ENCODE measurements at regions not wholly inside any gene's neighbourhood (a gene's known extent, or its start where the extent isn't known, plus 50 kb on each side); places are given as distances from the start of the nearest gene placed in this dataset.

- TF ChIP-seq CTCF (IDR thresholded peaks at IDR 0.05 in 4 of 5, conservative IDR thresholded peaks at IDR 0.05 in 1 of 5) (no peak), POLR2A (IDR thresholded peaks at IDR 0.05) (no peak)
Observed at GRCh38 chr7:125664625-125665024, 735.0 kb upstream of the POT1 start.

All from gastrocnemius medialis (tissue), 4 donors.